ENCODE measurements at regions not wholly inside any gene's neighbourhood (a gene's known extent, or its start where the extent isn't known, plus 50 kb on each side); places are given as distances from the start of the nearest gene placed in this dataset.

- TF ChIP-seq CTCF (IDR thresholded peaks at IDR 0.05) (no peak), POLR2A (IDR thresholded peaks at IDR 0.05) (no peak)
Observed at GRCh38 chr2:118687192-118687591, 160.3 kb downstream of the EN1 start.
